Uterus (tissue), 2 donors: ENCODE measurements at regions not wholly inside any gene's neighbourhood (a gene's known extent, or its start where the extent isn't known, plus 50 kb on each side); places are given as distances from the start of the nearest gene placed in this dataset.

Source experiments
- POLR2A ChIP-seq, 2 donors: fragments of 450-650 bp; IDR thresholded peaks; one replicate each; pipeline ENCODE4 v1.6.1; 2016; ENCODE audit warnings: antibody characterized with exemption in 2 of 2, mild to moderate bottlenecking in 1 of 2, moderate library complexity in 1 of 2
- TF ChIP-seq, protein P1 (sequence below), 4 experiments: fragments of 200-600 bp in 2 of 4; fragments of 450-650 bp in 2 of 4; sonication (generic) in 2 of 4; IDR thresholded peaks; one replicate each; pipeline ENCODE4 v1.5.1; 2016 to 2019; ENCODE audit warnings: antibody characterized with exemption in 4 of 4, mild to moderate bottlenecking in 2 of 4, moderate library complexity in 1 of 4

DNA sequence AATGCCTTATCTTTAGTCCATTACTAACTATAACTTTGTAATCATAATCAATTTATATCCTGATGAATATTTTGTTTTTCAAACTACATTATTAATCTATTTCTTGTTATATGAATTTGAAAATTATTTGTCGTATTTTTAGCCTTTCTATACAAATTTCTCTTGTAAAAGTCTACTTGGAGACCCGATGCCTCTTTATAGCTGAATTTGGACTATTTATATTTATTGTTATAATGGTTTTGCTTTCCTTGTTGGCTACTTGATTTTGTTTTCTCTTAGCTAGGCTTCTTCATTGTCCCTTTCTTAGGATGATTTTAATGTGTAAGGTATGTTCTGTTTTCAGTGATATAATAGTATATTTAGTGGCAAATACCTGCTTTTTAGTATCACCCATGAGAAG lies 89.5 kb upstream of the RFLNA start:
- TF ChIP-seq, protein P1, sequence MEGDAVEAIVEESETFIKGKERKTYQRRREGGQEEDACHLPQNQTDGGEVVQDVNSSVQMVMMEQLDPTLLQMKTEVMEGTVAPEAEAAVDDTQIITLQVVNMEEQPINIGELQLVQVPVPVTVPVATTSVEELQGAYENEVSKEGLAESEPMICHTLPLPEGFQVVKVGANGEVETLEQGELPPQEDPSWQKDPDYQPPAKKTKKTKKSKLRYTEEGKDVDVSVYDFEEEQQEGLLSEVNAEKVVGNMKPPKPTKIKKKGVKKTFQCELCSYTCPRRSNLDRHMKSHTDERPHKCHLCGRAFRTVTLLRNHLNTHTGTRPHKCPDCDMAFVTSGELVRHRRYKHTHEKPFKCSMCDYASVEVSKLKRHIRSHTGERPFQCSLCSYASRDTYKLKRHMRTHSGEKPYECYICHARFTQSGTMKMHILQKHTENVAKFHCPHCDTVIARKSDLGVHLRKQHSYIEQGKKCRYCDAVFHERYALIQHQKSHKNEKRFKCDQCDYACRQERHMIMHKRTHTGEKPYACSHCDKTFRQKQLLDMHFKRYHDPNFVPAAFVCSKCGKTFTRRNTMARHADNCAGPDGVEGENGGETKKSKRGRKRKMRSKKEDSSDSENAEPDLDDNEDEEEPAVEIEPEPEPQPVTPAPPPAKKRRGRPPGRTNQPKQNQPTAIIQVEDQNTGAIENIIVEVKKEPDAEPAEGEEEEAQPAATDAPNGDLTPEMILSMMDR (IDR thresholded peaks at IDR 0.05): no peak
- TF ChIP-seq POLR2A (IDR thresholded peaks at IDR 0.05): no peak
